GM21825 (cell line): ENCODE measurements at regions not wholly inside any gene's neighbourhood (a gene's known extent, or its start where the extent isn't known, plus 50 kb on each side); places are given as distances from the start of the nearest gene placed in this dataset.
"Not testable (repeated sequence)": the region's sequence is repeated elsewhere in the genome, so short reads cannot be mapped to it uniquely, and the experiment has no call there.

Experiments
- ATAC-seq: cut with Tn5 transposase; IDR thresholded peaks from one replicate; pipeline ENCODE4 v1.9.1; 2021; ENCODE audit warnings: mild to moderate bottlenecking, moderate library complexity; ENCODE audit not compliant: unreplicated experiment

DNA sequence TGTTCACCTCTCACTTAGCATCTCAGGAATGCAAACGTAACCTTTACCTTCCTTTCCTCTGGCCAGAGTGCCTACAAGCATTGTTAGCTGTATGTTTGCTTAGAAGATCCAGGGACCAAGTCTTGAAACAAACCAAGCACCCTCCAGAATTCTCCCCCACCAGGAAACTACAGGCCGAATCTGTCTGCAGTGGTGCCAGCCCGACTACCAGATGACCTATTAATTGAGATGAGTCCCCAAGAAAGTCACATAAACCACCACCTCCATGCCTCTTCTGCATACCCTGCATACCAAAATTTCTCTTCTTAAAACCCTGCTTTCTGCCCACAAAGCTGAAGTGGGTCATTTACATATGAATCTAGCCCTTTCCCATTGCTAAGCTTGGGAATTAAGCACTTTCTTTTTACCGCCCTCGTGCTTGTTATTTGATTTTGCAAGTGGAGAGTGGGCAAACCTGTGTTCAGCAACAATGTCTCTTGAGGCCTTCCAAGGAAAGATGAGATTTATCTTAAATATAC lies 1239.1 kb downstream of the CDH12 start:
- ATAC-seq = no peak

DNA sequence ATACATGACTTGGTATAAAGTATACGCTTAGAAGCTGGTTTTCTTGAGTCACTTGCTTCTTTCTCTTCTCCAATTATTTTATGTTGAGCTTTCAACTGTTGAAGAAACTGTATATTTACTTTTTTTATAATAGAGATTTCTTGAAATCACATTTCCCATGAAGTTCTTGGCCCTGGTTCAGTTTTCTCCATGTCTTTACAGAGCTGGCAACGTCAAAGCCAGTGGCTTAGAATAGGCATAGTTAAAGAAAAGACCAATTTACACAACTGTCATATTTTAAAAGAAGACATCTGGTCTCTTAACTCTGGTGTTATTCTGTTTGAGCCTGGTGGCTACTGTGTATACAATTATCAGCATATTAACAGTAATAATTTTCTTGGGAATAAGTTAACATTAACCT lies 1249.3 kb downstream of the CDH12 start:
- ATAC-seq = no peak

DNA sequence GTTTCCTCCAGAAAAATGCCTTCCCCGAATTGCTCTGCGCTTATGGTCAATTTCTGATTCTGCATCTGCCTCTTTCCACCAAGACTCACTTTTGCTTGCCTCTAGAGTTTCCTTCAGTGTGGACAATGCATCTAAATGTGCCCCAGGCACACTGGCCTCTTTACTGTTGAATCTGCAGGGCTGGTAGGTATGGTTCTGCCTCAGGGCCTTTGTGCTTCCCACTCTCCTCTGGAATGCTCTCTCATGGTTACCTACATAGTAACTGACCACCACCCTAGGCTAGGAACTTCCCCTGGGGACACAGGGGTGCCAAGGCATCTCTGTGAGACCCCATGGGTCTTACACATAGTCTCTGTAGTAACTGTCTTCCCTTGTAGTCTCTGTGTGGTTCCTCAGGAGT lies 1258.6 kb downstream of the CDH12 start:
- ATAC-seq = no peak

DNA sequence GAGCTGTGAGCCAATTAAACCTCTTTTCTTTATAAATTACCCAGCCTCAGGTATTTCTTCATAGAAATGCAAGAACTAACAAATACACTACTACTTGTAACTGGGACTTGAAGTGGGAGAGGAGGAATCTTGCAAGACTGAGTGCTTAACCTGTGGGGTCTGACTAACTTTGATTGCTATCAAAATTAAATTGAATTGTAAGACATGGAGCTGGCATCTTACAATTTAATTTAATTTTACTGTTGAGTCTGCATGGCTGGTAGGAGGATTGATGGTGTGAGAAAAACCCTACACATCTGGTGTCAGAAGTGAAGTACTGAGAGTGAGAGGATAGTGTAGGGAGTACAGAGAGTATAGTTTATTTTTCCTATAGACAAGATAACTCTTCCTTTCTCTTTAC lies 1259.9 kb downstream of the CDH12 start:
- ATAC-seq = no peak

DNA sequence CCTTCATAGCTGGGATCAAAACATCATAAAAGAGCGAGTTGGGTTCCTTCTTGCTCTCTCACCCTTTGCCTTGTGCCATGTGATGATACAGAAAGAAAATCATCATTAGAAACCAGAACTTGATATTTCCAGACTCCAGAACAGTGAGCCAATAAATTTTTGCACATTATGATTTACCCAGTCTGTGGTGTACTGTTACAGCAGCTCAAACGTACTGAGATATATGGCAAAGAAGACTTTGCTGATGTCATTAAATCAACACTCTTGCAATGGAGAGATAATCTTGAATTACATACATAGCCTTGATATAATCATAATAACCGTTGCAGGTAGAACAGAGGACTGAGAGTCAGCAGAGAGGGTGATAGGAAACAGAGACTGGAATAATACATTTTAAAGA lies 1271.6 kb downstream of the CDH12 start:
- no peak for ATAC-seq

DNA sequence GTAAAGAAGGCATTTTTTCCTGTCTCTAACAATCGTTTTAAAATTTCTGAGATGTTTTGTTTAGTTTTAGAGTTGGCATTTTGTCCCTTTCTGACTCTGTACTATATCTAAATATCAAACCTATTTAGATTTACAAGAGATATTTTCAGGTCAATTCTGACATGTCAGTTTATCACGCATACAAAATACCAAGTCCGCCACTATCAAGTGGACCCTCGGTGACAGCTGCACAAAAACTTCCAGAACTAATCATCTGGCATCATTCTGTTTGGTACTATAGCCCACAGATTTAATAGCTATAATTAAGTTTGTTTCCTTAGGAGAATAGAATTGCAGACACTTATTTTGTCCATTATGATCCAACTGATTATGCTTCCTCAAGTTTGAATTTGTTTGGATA lies 1278.2 kb downstream of the CDH12 start:
- ATAC-seq = no peak

DNA sequence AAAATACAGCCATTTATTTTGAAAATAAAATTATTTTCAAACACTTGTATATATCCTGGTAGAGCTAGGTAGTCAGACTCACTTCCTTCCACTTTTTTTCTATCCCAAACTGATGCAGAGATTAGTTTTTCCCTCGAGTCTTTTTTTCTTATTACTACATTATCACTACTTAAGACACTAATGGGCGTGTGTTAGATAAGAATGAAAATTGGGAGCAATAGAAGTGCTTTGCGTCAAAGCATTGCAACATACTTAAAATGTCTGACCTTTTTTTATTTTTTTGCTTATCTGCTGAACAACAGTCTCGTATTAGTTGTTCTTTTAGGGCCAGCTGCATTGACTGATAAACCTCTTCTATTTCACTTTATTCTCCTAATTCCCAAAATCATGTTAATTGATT lies 1278.7 kb downstream of the CDH12 start:
- no peak for ATAC-seq

DNA sequence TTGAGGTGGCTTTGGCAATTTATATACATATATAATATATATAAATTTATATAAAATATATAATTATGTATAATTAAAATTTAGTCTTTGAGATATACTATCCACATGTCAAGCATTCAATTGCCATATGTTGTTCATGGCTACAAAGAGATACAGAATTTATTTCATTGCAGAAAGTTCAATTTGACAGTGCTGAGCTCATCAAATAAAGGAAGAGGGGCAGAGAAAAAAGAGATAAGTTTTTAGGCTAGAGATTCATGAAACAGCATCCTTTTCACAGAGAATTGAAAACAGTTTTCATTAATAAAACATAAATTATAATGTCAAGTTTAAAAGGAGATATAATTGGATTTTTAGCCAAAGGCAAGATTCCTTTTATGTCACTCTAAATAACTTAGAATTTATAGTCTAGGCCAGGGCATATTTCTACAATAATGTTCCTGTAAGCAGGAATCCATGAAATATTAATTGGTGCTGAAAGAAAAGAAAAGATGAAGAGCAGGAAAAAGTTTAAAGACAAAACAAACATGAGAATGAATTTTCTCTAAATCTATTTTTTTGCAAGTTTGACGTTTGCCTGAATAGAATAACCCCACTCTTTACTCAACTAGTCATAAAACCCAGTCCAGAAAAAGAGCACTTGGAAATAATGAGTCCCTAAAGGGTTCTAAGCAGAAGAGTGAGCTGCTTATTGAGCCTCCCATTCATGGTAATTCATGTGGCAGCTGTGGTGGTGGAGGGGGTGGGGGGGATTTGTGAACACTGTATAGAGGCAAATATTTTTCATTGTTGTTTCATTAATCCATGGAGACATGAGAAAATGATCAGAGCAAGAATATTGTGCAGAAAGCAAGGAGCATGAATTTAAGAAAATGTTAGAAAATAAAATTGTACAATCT lies 1279.5 kb downstream of the CDH12 start:
- ATAC-seq = no peak

DNA sequence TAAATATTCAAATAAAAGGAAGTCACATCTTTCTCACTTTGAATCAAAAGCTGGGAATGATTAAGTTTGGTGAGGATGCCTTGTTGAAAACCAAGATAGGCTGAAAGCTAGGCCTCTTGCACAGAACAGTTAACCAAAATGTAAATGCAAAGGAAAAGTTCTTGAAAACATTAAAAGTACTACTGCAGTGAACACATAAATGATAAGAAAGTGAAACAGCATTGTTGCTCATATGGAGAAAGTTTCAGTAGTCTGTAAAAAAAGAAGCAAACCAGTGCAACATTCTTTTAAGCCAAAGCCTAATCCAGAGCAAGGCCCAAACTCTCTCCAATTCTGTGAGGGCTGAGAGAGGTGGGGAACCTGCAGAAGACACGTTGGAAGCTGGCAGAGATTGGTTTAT lies 1281.9 kb downstream of the CDH12 start:
- ATAC-seq = not testable (repeated sequence)

DNA sequence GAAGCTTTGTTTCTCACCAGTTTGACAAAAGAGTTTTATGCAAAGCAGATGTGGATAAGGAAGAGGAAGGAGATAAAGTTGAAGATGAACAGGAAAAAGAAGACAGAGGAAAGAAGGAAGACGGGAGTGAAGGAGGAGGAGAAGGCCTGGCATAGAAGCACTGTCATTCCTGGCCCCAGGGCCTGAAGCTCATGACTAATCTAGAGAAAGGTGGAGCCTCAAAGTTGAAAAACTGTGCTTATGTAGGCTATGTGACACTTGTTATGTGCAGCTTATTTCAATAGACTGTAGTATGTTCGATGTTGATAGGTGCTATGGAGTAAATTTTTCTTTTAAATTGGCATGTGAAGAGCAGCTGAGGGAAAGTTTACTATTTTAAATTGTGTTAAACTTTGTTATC lies 1294.0 kb downstream of the CDH12 start:
- ATAC-seq = not testable (repeated sequence)

DNA sequence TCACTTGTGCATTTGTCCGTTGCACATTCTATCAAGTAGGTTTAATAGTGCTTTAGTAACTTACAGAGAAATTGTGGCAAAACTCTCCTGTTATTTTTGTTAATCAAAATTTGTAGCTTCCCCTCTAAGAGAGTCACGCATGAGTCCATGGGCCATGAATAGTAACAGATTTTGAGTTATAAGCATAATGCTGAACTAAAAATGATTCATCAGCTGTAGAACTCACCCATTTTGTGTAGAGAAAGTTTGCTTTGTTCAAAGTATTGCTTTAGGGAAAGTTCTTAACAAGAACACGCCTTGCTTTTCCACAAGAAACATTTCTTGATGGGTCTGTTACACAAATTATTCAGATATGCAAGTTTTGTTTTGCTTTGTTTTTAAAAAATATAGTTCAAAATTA lies 1300.9 kb downstream of the CDH12 start:
- ATAC-seq = not testable (repeated sequence)

DNA sequence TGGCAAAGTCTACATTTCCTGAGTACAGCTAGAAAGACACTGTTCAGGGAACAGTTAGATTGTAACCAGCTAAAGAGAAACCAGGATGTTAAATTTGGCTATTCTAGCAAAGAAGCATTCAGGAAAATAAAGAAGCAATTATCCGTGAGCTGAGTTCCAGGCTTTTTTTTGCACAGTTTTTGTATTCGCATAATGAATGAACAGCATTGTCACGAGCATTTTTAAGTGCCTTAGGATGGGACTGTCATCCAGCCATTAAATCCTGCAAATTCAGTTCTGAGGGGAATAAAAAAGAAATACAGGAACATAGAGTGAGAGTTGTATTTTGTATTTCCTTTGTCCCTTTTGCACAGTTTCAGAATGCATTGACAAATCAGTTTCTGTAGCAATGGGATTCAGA lies 1302.2 kb downstream of the CDH12 start:
- ATAC-seq = not testable (repeated sequence)

DNA sequence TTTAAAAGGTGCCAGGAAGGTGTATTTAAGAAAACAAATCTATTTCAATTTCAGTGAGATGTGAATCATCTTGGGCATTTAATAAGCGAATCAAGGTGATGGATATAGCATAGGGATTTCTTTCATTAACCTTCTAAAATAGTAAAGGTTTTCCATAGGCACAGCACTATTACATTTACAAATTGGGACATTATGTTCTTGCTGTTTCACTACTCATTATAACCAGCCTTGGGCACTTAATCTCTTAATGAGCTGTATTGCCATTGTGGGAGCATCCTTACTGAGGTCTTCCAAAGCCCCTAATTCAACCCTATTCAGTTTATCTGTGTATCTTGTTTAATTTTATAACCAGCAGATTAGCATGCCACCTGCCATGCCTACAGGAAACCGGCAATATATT lies 1305.5 kb downstream of the CDH12 start:
- ATAC-seq = not testable (repeated sequence)

DNA sequence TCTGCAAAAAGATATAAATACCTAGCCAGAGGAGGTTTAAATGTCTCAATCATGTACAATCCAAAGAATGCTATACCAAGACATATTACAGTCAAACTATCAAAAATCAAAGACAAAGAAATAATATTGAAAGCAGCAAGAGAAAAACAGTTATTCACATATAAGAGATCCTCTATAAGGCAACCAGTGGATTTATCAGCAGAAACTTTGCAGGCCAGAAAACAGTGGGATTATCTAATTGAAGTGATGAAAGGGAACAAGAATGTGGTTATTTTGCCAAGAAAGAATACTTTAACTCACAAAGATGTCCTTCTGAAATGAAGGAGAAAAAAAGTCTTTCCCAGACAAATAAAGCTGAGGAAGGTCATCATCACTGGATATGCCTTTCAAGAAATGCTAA lies 1318.0 kb downstream of the CDH12 start:
- ATAC-seq = not testable (repeated sequence)

DNA sequence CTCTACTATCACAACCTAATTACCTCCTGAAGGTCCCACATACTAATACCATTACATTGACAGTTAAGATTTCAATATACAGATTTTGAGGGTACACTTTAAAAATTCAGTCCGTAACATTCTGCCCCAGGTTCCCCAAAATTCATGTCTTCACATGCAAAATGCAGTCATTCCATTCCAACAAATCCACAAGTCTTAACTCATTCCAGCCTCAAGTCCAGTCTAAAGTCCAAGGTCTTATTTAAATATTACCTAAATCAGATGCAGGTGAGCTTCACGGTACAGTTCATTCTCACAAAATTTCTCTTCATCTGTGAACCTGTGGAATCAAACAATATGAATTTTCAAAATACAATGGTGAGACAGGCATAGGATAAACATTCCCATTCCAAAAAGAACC lies 1332.0 kb downstream of the CDH12 start:
- not testable (repeated sequence) for ATAC-seq

DNA sequence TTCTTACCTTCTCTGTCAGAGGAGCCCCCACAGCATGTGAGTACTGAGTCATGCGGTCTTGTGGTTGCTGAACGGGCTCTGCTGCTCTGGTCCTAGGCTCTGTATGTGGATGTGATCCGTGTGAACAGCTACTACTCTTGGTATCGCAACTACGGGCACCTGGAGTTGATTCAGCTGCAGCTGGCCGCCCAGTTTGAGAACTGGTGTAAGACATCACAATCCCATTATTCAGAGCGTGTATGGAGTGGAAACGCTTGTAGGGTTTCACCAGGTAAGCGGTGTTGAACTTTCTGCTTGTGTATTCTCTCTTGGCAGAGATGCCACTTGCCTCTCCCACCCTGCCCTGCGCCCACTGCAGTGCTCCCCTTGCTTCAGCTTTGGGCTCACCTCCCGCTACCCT lies 1356.2 kb downstream of the CDH12 start:
- not testable (repeated sequence) for ATAC-seq

DNA sequence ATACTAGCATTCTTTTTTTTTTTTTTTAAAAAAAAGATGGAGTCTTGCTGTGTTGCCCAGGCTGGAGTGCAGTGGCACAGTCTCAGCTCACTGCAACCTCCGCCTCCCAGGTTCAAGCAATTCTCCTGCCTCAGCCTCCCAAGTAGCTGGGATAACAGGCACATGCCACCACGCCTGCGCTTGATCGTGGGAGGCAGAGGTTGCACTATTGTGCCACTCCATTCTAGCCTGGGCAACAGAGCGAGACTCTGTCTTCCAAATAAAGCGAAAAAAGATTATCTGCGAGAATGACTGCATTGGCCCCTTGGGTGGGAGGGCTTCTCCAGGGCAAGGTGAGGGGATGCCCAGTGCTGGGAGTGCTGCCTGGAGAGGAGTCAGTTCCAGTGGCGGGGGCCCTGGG lies 1357.1 kb downstream of the CDH12 start:
- ATAC-seq = not testable (repeated sequence)

DNA sequence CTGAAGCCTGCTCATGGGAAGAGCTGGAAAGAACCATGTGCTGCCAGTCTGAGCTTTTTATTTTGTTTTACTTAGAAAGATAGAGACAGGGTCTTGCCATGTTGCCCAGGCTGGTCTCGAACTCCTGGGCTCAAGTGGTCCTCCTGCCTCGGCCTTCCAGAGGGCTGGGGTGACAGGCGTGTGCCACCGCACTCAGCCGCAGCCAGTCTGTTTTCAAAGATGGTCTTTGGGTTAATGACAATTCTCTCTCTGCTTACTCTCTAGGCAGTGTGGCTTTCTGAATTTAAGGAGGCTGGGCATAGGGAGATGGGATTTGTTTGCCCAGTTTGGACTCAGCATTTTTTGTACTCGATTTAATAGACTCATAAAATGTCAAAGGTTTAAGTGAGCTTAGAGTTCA lies 1357.9 kb downstream of the CDH12 start:
- ATAC-seq = not testable (repeated sequence)

DNA sequence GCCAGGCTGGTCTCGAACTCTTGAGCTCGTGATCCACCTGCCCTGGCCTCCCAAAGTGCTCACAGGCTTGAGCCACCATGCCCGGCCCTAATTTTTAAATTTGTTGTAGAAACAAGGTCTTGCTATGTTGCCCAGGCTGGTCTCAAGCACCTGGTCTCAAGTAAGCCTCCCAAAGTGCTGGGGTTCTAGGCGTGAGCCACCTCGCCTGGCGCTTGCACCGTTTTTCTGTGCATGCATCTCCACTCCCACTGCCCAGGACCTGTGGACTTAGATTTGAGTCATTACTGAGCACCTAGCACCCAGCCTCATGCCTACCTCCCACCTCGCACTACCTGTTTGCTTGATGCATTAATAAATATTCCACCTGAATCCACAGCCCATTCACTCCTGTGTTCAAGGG lies 1359.1 kb downstream of the CDH12 start:
- not testable (repeated sequence) for ATAC-seq

DNA sequence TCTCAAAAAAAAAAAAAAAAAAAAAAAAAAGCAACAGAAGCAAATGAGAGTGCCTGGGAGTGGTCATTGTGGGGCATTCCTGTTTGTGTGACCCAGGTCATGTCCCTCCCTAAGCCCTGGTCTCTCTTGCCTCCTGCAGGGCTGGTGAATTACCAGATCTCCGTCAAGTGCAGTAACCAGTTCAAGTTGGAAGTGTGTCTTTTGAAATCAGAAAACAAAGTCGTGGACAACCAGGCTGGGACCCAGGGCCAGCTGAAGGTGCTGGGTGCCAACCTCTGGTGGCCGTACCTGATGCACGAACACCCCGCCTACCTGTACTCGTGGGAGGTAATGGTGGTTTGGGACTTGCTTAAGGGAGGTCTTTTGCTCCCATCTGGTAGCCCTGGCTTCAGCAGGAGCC lies 1362.0 kb downstream of the CDH12 start:
- ATAC-seq = not testable (repeated sequence)

DNA sequence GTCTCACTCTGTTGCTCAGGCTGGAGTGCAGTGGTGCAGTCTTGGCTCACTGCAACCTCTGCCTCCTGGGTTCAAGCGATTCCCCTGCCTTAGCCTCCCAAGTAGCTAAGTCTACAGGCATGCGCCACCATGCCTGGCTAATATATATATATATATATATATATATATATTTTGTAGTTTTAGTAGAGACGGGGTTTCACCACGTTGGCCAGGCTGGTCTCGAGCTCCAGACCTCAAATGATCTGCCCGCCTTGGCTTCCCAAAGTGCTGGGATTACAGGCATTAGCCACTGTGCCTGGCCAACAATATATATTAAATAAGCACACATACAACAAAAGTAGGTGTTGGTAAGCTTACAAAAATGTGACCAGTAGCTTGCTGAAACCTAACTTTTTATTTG lies 1364.3 kb downstream of the CDH12 start:
- not testable (repeated sequence) for ATAC-seq

DNA sequence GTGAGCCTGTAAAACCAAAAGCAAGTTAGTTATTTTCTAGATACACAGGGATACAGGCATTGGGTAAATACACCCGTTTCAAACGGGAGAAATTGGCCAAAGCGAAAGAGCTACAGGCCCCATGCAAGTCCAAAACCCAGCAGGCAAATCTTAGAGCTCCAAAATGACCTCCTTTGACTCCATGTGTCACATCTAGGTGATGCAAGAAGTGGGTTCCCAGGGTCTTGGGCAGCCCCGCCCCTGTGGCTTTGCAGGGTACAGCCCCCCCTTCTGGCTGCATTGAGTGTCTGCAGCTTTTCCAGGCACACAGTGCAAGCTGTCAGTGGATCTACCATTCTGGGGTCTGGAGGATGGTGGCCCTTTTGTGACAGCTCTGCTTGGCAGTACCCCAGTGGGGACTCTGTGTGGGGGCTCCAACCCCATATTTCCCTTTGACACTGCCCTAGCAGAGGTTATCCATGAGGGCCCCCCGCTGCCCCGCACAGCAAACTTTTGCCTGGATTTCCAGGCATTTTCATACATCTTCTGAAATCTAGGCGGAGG lies 1367.6 kb downstream of the CDH12 start:
- ATAC-seq = not testable (repeated sequence)
